ENCODE measurements at regions not wholly inside any gene's neighbourhood (a gene's known extent, or its start where the extent isn't known, plus 50 kb on each side); places are given as distances from the start of the nearest gene placed in this dataset.

DNA sequence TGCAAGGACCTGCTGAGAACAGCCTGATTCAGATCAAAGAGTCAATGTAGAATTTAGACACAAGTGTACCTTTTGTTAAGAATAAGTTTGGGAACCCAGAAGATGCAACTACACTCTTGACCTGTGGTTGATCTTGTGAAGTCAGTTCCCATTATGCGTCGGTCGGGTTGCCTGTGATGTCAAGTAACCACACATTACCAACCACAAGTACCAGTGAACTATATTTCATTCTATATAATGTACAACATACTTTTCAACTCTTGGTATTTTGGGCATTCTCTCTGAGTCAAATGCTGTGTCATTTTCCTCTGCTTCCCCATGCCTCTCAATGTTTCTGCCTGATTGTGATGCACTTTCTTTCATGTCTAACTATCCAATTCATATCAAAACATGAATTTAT is 426.2 kb downstream of the ETV1 start:
- TF ChIP-seq POLR2A (IDR thresholded peaks at IDR 0.05) = no peak
- TF ChIP-seq, protein P1, sequence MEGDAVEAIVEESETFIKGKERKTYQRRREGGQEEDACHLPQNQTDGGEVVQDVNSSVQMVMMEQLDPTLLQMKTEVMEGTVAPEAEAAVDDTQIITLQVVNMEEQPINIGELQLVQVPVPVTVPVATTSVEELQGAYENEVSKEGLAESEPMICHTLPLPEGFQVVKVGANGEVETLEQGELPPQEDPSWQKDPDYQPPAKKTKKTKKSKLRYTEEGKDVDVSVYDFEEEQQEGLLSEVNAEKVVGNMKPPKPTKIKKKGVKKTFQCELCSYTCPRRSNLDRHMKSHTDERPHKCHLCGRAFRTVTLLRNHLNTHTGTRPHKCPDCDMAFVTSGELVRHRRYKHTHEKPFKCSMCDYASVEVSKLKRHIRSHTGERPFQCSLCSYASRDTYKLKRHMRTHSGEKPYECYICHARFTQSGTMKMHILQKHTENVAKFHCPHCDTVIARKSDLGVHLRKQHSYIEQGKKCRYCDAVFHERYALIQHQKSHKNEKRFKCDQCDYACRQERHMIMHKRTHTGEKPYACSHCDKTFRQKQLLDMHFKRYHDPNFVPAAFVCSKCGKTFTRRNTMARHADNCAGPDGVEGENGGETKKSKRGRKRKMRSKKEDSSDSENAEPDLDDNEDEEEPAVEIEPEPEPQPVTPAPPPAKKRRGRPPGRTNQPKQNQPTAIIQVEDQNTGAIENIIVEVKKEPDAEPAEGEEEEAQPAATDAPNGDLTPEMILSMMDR (IDR thresholded peaks at IDR 0.05) = no peak
